Large intestine (tissue), 3 donors: ENCODE measurements at regions not wholly inside any gene's neighbourhood (a gene's known extent, or its start where the extent isn't known, plus 50 kb on each side); places are given as distances from the start of the nearest gene placed in this dataset.

Experiments
- DNase-seq, 2 donors: peaks; one replicate each; pipeline versions ENCODE4 v3.0.0 to v3.0.0-alpha.2; 2013
- H3K27ac ChIP-seq: one replicate; pipeline ENCODE4 v1.5.1; 2013; ENCODE audit warnings: low read length
- H3K27me3 ChIP-seq: 2 replicates; pipeline ENCODE4 v1.6.1; 2013; ENCODE audit warnings: low read length; ENCODE audit not compliant: control insufficient read depth, insufficient read depth
- H3K36me3 ChIP-seq: 2 replicates; pipeline ENCODE4 v1.6.1; 2013; ENCODE audit warnings: low read length; ENCODE audit not compliant: control insufficient read depth, insufficient read depth
- H3K4me1 ChIP-seq: one replicate; pipeline ENCODE4 v1.6.1; 2013; ENCODE audit warnings: low read length; ENCODE audit not compliant: control insufficient read depth, insufficient read depth
- H3K4me3 ChIP-seq: one replicate; pipeline ENCODE4 v1.5.1; 2013; ENCODE audit warnings: low read length
- H3K9me3 ChIP-seq: one replicate; pipeline ENCODE4 v1.6.1; 2013; ENCODE audit warnings: mild to moderate bottlenecking, low read depth, low read length, moderate library complexity; ENCODE audit not compliant: control insufficient read depth
- WGBS: methylation state at CpG from one replicate; pipeline ENCODE4 v1.1.5; 2013; ENCODE audit warnings: low lambda C conversion rate; ENCODE audit not compliant: insufficient coverage; 5-methylcytosine and 5-hydroxymethylcytosine counted together

GRCh38 chr21:21767276-21767675 is 769.1 kb downstream of the NCAM2 start:
- Histone ChIP-seq H3K27ac (no peak overlapping the region), H3K27me3 (no peaks in the 10 kb centered on the region), H3K4me3 (no peak overlapping the region), H3K36me3 (no peaks in the 10 kb centered on the region), H3K4me1 (no peaks in the 10 kb centered on the region), H3K9me3 (no peaks in the 10 kb centered on the region)
- no peak for DNase-seq
- WGBS, result 74% methylated on average over 4 of the region's 5 CpGs

DNA sequence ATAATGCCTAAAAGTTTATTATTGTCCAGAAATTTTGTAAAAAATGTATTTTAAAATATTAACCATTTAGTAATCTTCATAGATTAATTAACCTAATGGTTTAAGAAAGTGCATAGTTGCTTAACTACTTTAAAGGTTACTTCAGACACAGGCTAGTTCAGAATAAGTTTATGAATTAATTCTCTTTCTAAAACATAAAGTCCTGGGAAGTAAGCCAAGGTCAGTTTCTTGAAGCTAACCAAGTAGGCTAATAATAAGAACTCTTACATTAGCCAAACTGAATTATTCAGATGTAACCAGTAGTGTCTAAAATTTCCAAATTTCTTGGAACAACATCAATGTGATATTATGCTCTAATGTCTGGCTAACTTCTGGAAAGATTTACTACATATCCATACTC is 790.4 kb downstream of the NCAM2 start:
- no peaks in the 10 kb centered on the region for H3K9me3 ChIP-seq
- H3K27ac ChIP-seq, result no peak overlapping the region
- H3K27me3 ChIP-seq, result no peaks in the 10 kb centered on the region
- no peaks in the 10 kb centered on the region for H3K4me1 ChIP-seq
- no peak overlapping the region for H3K4me3 ChIP-seq
- no peaks in the 10 kb centered on the region for H3K36me3 ChIP-seq
- no peak for DNase-seq

DNA sequence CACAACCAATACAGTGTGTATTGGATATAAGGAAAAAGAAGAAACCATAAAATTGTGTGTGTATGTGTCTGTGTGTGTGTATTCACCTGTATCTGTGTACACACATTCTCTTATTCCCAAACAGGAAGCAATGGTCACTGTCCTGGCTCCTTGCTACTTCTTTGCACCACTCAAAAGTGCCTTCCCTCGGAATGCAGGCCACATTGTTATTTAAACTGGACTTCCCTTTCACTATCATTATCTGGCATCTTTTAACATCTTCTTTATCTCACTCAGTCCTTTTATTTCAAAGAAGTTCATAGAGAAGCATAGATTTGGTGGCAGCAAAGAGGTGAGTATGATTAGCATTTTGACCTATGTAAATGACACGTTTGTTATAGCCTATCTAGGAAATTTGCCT is 803.7 kb downstream of the NCAM2 start:
- H3K4me3 ChIP-seq, result no peak overlapping the region
- no peaks in the 10 kb centered on the region for H3K36me3 ChIP-seq
- no peaks in the 10 kb centered on the region for H3K4me1 ChIP-seq
- no peaks in the 10 kb centered on the region for H3K9me3 ChIP-seq
- H3K27me3 ChIP-seq, result no peaks in the 10 kb centered on the region
- DNase-seq, result no peak
- WGBS, result 67% methylated on average over 1 of the region's 2 CpGs
- no peak overlapping the region for H3K27ac ChIP-seq

- H3K4me3 ChIP-seq, result no peak overlapping the region
- no peaks in the 10 kb centered on the region for H3K4me1 ChIP-seq
- no peaks in the 10 kb centered on the region for H3K9me3 ChIP-seq
- no peak for DNase-seq
- H3K36me3 ChIP-seq, result no peaks in the 10 kb centered on the region
- 89% methylated on average over 6 of the region's 7 CpGs for WGBS
- no peaks in the 10 kb centered on the region for H3K27me3 ChIP-seq
- H3K27ac ChIP-seq, result no peak overlapping the region
Observed at GRCh38 chr21:21806711-21807597, 808.7 kb downstream of the NCAM2 start.

GRCh38 chr21:21807598-21807903 is 809.3 kb downstream of the NCAM2 start:
- Histone ChIP-seq H3K4me3 (no peak overlapping the region), H3K27me3 (no peaks in the 10 kb centered on the region), H3K36me3 (no peaks in the 10 kb centered on the region), H3K9me3 (no peaks in the 10 kb centered on the region), H3K4me1 (no peaks in the 10 kb centered on the region), H3K27ac (no peak overlapping the region)
- no CpG with 5 or more reads among the region's 1 CpG for WGBS
- DNase-seq, result no peak

- Histone ChIP-seq H3K9me3 (no peaks in the 10 kb centered on the region), H3K27ac (no peak overlapping the region), H3K27me3 (no peaks in the 10 kb centered on the region), H3K36me3 (no peaks in the 10 kb centered on the region), H3K4me1 (no peaks in the 10 kb centered on the region), H3K4me3 (no peak overlapping the region)
- no peak for DNase-seq
- WGBS, result 73% methylated on average over 2 of the region's 2 CpGs
Observed at GRCh38 chr21:21813289-21813688, 815.1 kb downstream of the NCAM2 start.

- H3K27me3 ChIP-seq, result no peaks in the 10 kb centered on the region
- H3K36me3 ChIP-seq, result no peaks in the 10 kb centered on the region
- H3K27ac ChIP-seq, result no peak overlapping the region
- no peaks in the 10 kb centered on the region for H3K9me3 ChIP-seq
- H3K4me1 ChIP-seq, result no peaks in the 10 kb centered on the region
- no peak overlapping the region for H3K4me3 ChIP-seq
- DNase-seq, result no peak
Observed at GRCh38 chr21:21813934-21814333, 815.7 kb downstream of the NCAM2 start.

DNA sequence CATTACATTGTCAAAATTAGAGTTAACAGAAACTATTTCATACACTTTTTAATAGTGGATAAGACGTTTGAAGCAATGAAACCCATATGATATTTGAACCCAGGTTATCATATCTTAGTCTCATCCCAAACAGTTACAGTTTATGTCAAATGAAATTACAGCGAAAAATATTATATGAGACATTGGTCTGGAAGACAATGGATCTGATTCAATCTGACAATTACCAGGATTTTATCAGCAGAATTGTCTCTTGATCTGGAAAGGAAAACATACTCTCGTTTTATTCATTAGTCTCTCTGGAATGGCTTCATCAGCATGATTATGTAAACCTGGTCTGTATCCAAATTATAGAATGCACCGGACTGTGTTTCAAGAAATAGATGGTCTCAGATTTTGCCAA is 818.6 kb downstream of the NCAM2 start:
- H3K4me3 ChIP-seq, result no peak overlapping the region
- 100% methylated on average over 1 of the region's 4 CpGs for WGBS
- H3K9me3 ChIP-seq, result no peaks in the 10 kb centered on the region

GRCh38 chr21:21818898-21819297 is 820.7 kb downstream of the NCAM2 start:
- Histone ChIP-seq H3K36me3 (no peaks in the 10 kb centered on the region), H3K9me3 (no peaks in the 10 kb centered on the region), H3K4me3 (no peak overlapping the region), H3K27ac (no peak overlapping the region), H3K4me1 (no peaks in the 10 kb centered on the region), H3K27me3 (no peaks in the 10 kb centered on the region)
- 100% methylated on average over 1 of the region's 2 CpGs for WGBS
- DNase-seq, result no peak

More for the DNA sequence above, 818.6 kb downstream of the NCAM2 start:
- no peak overlapping the region for H3K27ac ChIP-seq
- no peaks in the 10 kb centered on the region for H3K36me3 ChIP-seq
- no peaks in the 10 kb centered on the region for H3K4me1 ChIP-seq
- no peaks in the 10 kb centered on the region for H3K27me3 ChIP-seq
- no peak for DNase-seq

GRCh38 chr21:21828130-21828529 is 829.9 kb downstream of the NCAM2 start:
- no peak for DNase-seq
- Histone ChIP-seq H3K4me1 (no peaks in the 10 kb centered on the region), H3K9me3 (peaks cover 3% of the 10 kb centered on the region), H3K4me3 (no peak overlapping the region), H3K27ac (no peak overlapping the region), H3K27me3 (no peaks in the 10 kb centered on the region), H3K36me3 (no peaks in the 10 kb centered on the region)
- WGBS, result no CpG with 5 or more reads among the region's 1 CpG

DNA sequence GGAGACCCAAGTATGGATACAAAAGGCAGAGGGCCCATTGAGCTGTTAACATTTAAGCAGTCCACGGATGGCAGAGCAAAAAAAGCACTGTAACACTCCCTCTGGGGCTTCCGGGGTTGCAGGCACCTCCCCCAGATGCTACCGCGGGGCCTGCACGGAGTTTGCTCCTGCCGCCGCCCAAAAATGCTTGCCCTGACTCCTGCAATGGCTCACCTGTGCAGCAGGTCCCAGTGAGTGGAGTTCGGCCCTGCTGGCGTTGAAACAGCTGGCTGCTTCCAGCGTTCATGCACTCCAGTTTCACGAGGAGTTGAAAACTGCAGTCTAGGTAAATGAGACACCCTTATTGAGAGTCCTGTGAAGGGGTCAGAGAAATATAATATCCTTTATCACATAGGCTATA is 832.8 kb downstream of the NCAM2 start:
- no peak overlapping the region for H3K27ac ChIP-seq
- no peaks in the 10 kb centered on the region for H3K4me1 ChIP-seq
- DNase-seq, result no peak
- WGBS, result no CpG with 5 or more reads among the region's 11 CpGs
- H3K27me3 ChIP-seq, result no peaks in the 10 kb centered on the region
- H3K36me3 ChIP-seq, result no peaks in the 10 kb centered on the region
- peaks cover 3% of the 10 kb centered on the region for H3K9me3 ChIP-seq
- H3K4me3 ChIP-seq, result no peak overlapping the region
